ENCODE measurements at regions not wholly inside any gene's neighbourhood (a gene's known extent, or its start where the extent isn't known, plus 50 kb on each side); places are given as distances from the start of the nearest gene placed in this dataset.

DNA sequence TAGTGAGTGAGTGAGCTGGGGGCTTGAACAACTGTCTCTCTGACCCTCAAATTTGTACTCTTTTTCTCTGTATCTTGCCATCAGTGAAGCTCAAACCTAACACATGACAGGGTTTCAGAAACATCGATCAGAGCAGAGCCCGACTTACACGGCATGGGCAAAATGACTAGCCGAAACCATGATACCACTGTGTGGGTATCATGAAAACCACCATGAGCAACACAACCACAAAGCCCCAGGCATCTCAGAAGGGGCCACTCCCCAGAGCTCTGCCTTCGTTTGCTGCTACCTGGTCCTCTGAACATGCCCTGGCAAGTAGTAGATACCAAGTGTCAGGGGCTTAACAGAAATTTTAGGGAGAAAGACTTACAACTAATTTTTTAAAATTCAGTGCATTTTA is 308.5 kb downstream of the WDR11 start:
- ChIA-PET POLR2A (ENCODE audit: low non-redundant PET) (no interaction called here), CTCF (no interaction called here)
- H3K27ac ChIP-seq = no peak overlapping the region
- DNase-seq (ENCODE audit: low spot score) = peak; percentile 43
- TF ChIP-seq, protein P1, sequence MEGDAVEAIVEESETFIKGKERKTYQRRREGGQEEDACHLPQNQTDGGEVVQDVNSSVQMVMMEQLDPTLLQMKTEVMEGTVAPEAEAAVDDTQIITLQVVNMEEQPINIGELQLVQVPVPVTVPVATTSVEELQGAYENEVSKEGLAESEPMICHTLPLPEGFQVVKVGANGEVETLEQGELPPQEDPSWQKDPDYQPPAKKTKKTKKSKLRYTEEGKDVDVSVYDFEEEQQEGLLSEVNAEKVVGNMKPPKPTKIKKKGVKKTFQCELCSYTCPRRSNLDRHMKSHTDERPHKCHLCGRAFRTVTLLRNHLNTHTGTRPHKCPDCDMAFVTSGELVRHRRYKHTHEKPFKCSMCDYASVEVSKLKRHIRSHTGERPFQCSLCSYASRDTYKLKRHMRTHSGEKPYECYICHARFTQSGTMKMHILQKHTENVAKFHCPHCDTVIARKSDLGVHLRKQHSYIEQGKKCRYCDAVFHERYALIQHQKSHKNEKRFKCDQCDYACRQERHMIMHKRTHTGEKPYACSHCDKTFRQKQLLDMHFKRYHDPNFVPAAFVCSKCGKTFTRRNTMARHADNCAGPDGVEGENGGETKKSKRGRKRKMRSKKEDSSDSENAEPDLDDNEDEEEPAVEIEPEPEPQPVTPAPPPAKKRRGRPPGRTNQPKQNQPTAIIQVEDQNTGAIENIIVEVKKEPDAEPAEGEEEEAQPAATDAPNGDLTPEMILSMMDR (conservative IDR thresholded peaks at IDR 0.05; ENCODE audit: low read depth) = no peak

DNA sequence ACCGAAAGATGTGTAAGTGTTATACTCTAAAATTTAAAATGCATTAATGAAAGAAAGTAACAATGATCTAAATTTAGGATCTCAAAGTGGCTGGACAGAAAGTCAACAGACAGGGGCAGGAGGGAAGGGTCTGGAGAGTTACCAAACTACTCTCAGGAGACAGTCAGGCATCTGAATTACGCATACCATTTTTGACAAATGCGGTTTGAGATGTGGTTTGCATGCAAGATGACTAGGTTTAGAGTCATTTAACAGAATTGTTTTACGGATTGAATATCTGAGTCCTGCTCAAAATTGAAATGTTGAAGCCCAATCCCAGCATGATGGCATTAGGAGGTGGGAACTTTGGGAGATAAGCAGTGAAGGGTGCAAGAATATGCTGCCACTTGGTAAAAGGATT is 314.1 kb downstream of the WDR11 start:
- H3K27ac ChIP-seq = no peak overlapping the region
- ChIA-PET POLR2A (ENCODE audit: low non-redundant PET) (no interaction called here), CTCF (no interaction called here)
- DNase-seq (ENCODE audit: low spot score) = no peak
- TF ChIP-seq, protein P1 (conservative IDR thresholded peaks at IDR 0.05; ENCODE audit: low read depth) = no peak

DNA sequence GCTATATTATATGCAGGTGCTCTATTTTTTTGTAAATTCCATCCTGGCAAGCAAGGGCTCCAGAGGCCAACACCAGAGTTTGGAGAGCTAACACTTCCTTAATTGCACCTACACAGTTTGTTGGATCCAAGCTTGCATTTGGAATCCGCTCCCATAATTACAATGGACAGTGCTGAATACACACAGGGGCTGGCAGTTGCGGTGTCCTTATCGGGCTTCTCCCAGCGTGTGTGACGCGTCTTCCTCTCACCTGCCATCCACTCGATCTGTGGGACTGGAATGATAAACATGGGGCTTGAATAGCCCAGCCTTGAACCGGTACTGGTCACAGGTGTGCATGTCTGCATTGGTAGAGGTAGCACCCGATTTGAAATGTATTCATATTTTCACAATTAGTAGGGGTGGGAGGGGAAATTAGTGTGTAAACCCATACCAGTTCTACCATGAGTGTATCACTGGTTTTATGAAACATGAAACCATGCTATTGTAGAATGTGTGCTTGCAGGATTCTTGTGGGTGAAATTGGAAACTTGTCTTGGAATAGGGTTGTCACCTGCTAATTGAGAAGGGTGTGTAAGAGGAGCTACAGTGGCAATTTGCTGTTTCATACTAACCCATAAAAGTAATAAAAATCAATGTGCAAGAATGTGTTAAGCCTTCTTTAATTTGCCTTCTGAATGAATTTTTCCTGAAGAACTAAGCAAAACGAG is 316.5 kb downstream of the WDR11 start:
- CTCF ChIA-PET = no interaction called here
- TF ChIP-seq, protein P1 (conservative IDR thresholded peaks at IDR 0.05; ENCODE audit: low read depth) = no peak
- no peak for DNase-seq (ENCODE audit: low spot score)
- no peak overlapping the region for H3K27ac ChIP-seq
- POLR2A ChIA-PET (ENCODE audit: low non-redundant PET) = no interaction called here

DNA sequence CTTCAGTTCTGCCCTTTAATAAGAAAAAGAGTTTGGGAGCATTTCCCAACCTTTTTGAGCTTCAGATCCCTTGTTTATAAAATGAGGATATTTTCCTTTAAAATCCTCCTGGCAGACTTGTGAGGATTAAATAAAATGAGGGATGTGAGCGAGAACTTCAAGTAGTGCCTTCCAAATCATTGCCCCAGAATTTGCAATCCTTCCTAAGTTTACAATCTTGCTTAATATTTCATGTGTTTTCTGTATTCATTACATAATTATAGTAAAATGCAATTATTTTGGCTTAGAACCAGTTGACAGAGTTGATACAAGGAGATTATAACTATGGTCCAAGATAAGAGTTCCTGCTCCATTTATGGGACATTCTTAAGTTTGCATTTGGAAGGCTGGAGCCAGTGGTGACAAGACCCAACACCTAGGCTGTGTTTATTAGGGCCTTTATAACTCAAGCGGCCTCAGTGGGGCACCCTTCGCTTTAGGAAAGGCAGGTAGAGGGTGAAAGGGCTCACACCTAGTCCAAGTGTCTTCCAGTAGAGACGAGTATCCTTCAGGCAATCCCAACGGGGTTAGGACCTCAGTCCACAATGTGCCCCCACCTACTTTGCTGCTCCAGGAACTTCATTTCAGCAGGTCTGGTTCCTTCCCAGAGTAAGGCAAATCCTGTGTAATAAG is 317.5 kb downstream of the WDR11 start:
- DNase-seq (ENCODE audit: low spot score) = no peak
- ChIA-PET CTCF (interaction anchor here (0.6 kb wide), 1 partner anchor 132 kb away, joined by 3 read pairs; no protein-coding TSS in a partner anchor), POLR2A (ENCODE audit: low non-redundant PET) (no interaction called here)
- TF ChIP-seq, protein P1 (conservative IDR thresholded peaks at IDR 0.05; ENCODE audit: low read depth) = no peak
- no peak overlapping the region for H3K27ac ChIP-seq

DNA sequence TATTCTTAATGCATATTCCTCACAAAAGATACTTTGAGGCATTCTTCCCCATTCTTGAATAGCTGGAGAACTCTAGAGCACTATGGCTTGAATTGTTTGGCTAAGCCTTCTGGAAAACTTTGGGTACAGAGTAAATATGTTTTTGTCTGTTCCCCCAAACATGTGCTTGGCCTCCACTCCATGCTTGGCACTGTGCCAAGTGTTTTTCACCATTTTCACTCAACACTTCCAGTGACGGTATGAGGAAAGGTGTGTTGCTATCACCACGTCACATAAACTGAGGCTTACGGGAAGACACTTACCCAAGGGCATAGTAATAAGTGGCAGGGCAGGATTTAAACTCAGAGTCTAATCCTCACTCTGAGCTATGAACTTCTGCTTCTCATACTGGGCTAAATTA is 318.2 kb downstream of the WDR11 start:
- CTCF ChIA-PET = no interaction called here

More for the DNA sequence above, 318.2 kb downstream of the WDR11 start:
- DNase-seq (ENCODE audit: low spot score) = no peak
- TF ChIP-seq, protein P1 (conservative IDR thresholded peaks at IDR 0.05; ENCODE audit: low read depth) = no peak
- no peak overlapping the region for H3K27ac ChIP-seq
- POLR2A ChIA-PET (ENCODE audit: low non-redundant PET) = no interaction called here
